ENCODE measurements at regions not wholly inside any gene's neighbourhood (a gene's known extent, or its start where the extent isn't known, plus 50 kb on each side); places are given as distances from the start of the nearest gene placed in this dataset.

GRCh38 chr12:102730996-102731395 lies 186.0 kb downstream of the PAH start:
- no peak for DNase-seq (ENCODE audit: low read depth in 4 of 4, low spot score in 3 of 4)

GRCh38 chr12:102728506-102729242 lies 188.4 kb downstream of the PAH start:
- no peak for DNase-seq (ENCODE audit: low read depth in 4 of 4, low spot score in 3 of 4)

- no peak for DNase-seq (ENCODE audit: low read depth in 4 of 4, low spot score in 3 of 4)
Observed at GRCh38 chr12:102726686-102727085, 190.4 kb downstream of the PAH start.

- no peak for DNase-seq (ENCODE audit: low read depth in 4 of 4, low spot score in 3 of 4)
Observed at GRCh38 chr12:102722147-102722546, 194.9 kb downstream of the PAH start.

- DNase-seq (ENCODE audit: low read depth in 4 of 4, low spot score in 3 of 4), result no peak
Observed at GRCh38 chr12:102708108-102708507, 208.9 kb downstream of the PAH start.

- DNase-seq (ENCODE audit: low read depth in 4 of 4, low spot score in 3 of 4), result peak in 3 of 4 donors; percentile 2 to 24 (median 16)
Observed at GRCh38 chr12:102702447-102703114, 214.5 kb downstream of the PAH start.

- DNase-seq (ENCODE audit: low read depth in 4 of 4, low spot score in 3 of 4), result no peak
Observed at GRCh38 chr12:102696045-102696444, 215.7 kb upstream of the IGF1 start.

- DNase-seq (ENCODE audit: low read depth in 4 of 4, low spot score in 3 of 4), result no peak
Observed at GRCh38 chr12:102694903-102695302, 214.5 kb upstream of the IGF1 start.

- no peak for DNase-seq (ENCODE audit: low read depth in 4 of 4, low spot score in 3 of 4)
Observed at GRCh38 chr12:102691773-102692555, 211.6 kb upstream of the IGF1 start.

- no peak for DNase-seq (ENCODE audit: low read depth in 4 of 4, low spot score in 3 of 4)
Observed at GRCh38 chr12:102690253-102690652, 209.9 kb upstream of the IGF1 start.

- DNase-seq (ENCODE audit: low read depth in 4 of 4, low spot score in 3 of 4), result no peak
Observed at GRCh38 chr12:102689701-102690100, 209.3 kb upstream of the IGF1 start.

- DNase-seq (ENCODE audit: low read depth in 4 of 4, low spot score in 3 of 4), result no peak
Observed at GRCh38 chr12:102687523-102687922, 207.2 kb upstream of the IGF1 start.

- DNase-seq (ENCODE audit: low read depth in 4 of 4, low spot score in 3 of 4), result no peak
Observed at GRCh38 chr12:102685841-102686240, 205.5 kb upstream of the IGF1 start.

GRCh38 chr12:102685172-102685571 lies 204.8 kb upstream of the IGF1 start:
- DNase-seq (ENCODE audit: low read depth in 4 of 4, low spot score in 3 of 4), result no peak

GRCh38 chr12:102682366-102683289 lies 202.3 kb upstream of the IGF1 start:
- DNase-seq (ENCODE audit: low read depth in 4 of 4, low spot score in 3 of 4), result no peak

- DNase-seq (ENCODE audit: low read depth in 4 of 4, low spot score in 3 of 4), result no peak
Observed at GRCh38 chr12:102681747-102682146, 201.4 kb upstream of the IGF1 start.

- no peak for DNase-seq (ENCODE audit: low read depth in 4 of 4, low spot score in 3 of 4)
Observed at GRCh38 chr12:102681309-102681708, 200.9 kb upstream of the IGF1 start.

- no peak for DNase-seq (ENCODE audit: low read depth in 4 of 4, low spot score in 3 of 4)
Observed at GRCh38 chr12:102680304-102680703, 199.9 kb upstream of the IGF1 start.

- DNase-seq (ENCODE audit: low read depth in 4 of 4, low spot score in 3 of 4), result no peak
Observed at GRCh38 chr12:102676812-102677211, 196.4 kb upstream of the IGF1 start.

GRCh38 chr12:102675672-102676071 lies 195.3 kb upstream of the IGF1 start:
- DNase-seq (ENCODE audit: low read depth in 4 of 4, low spot score in 3 of 4), result no peak

Data from left renal pelvis (tissue), 4 donors.